Fibroblast of lung (primary cell): ENCODE measurements at regions not wholly inside any gene's neighbourhood (a gene's known extent, or its start where the extent isn't known, plus 50 kb on each side); places are given as distances from the start of the nearest gene placed in this dataset.
"Not testable (repeated sequence)": the region's sequence is repeated elsewhere in the genome, so short reads cannot be mapped to it uniquely, and the experiment has no call there.

ENCODE experiments used
- DNase-seq, 2 donors: peaks; one replicate each; pipeline versions ENCODE4 v3.0.0 to v3.0.0-alpha.2; 2010; ENCODE audit warnings: low read depth in 2 of 2
- H2AFZ ChIP-seq: 2 replicates; pipeline ENCODE4 v1.5.1; 2012; ENCODE audit warnings: low read length, control low read depth, inconsistent platforms
- H3K27ac ChIP-seq: 2 replicates; pipeline ENCODE4 v1.5.1; 2011; ENCODE audit warnings: low read length, control low read depth; ENCODE audit not compliant: insufficient read depth
- H3K27me3 ChIP-seq: 2 replicates; pipeline ENCODE4 v1.5.1; 2011; ENCODE audit warnings: mild to moderate bottlenecking, low read length; ENCODE audit not compliant: control insufficient read depth, insufficient read depth
- H3K36me3 ChIP-seq: 2 replicates; pipeline ENCODE4 v1.5.1; 2011; ENCODE audit warnings: low read length; ENCODE audit not compliant: control insufficient read depth, insufficient read depth
- H3K4me1 ChIP-seq: 2 replicates; pipeline ENCODE4 v1.5.1; 2011; ENCODE audit warnings: low read length; ENCODE audit not compliant: control insufficient read depth, insufficient read depth; ENCODE audit errors: extremely low read depth
- H3K4me2 ChIP-seq: 2 replicates; pipeline ENCODE4 v1.5.1; 2011; ENCODE audit warnings: low read length, control low read depth; ENCODE audit not compliant: insufficient read depth; ENCODE audit errors: extremely low read depth
- H3K4me3 ChIP-seq, 4 experiments: fragments of 200-600 bp in 1 of 4; sonication (generic) in 1 of 4; replicated peaks in 1 of 4; 2 replicates each; pipeline ENCODE4 v1.5.1; 2011 to 2016; ENCODE audit warnings: low read length in 4 of 4, low read depth in 3 of 4, mild to moderate bottlenecking in 3 of 4, control low read depth in 2 of 4, inconsistent platforms in 1 of 4, mixed read lengths in 1 of 4; ENCODE audit not compliant: insufficient read depth in 1 of 4; ENCODE audit errors: control extremely low read depth in 1 of 4
- H3K79me2 ChIP-seq: 2 replicates; pipeline ENCODE4 v1.5.1; 2012; ENCODE audit warnings: mild to moderate bottlenecking, low read length, inconsistent platforms; ENCODE audit not compliant: control insufficient read depth, insufficient read depth
- H3K9ac ChIP-seq: 2 replicates; pipeline ENCODE4 v1.5.1; 2011; ENCODE audit warnings: mild to moderate bottlenecking, low read length, control low read depth; ENCODE audit not compliant: insufficient read depth
- H3K9me3 ChIP-seq: 2 replicates; pipeline ENCODE4 v1.5.1; 2012; ENCODE audit warnings: low read depth, low read length; ENCODE audit not compliant: control insufficient read depth, insufficient read depth
- H4K20me1 ChIP-seq: 2 replicates; pipeline ENCODE4 v1.5.1; 2011; ENCODE audit warnings: low read length; ENCODE audit not compliant: control insufficient read depth, insufficient read depth; ENCODE audit errors: extremely low read depth
- EZH2 ChIP-seq: IDR thresholded peaks from 2 replicates; pipeline ENCODE4 v1.5.1; 2012; ENCODE audit warnings: low read length, control low read depth, mild to moderate bottlenecking; ENCODE audit errors: missing control alignments
- TF ChIP-seq, protein P1 (sequence below), 2 donors: IDR thresholded peaks in 1 of 2; conservative IDR thresholded peaks in 1 of 2; 1 replicate in 1 of 2; 2 replicates in 1 of 2; pipeline ENCODE4 v1.5.1; 2011 to 2012; ENCODE audit warnings: low read length in 2 of 2, control low read depth in 1 of 2, inconsistent platforms in 1 of 2, low read depth in 1 of 2, mild to moderate bottlenecking in 1 of 2

DNA sequence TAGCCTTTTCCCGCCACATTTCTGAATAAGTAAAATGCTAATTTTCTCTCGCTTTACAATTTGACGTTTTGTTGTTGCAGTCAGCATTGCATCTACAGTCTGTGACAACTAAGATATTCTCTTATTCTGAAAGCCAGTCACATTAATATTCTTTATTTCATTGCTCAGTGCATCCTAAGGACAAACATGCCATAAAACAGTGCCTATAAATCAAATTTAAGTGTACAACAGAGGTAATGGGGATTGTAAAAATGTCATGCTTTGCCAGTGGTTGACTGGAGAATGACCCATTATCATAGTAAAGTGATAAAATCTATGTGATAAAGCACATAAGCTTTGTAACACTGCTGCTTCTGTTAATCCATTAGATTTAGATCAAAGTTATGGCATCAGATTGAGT, 1850.0 kb upstream of the ACO1 start:
- Histone ChIP-seq H3K4me2 (no peak overlapping the region), H3K9me3 (no peaks in the 10 kb centered on the region), H3K79me2 (no peaks in the 10 kb centered on the region), H3K36me3 (no peaks in the 10 kb centered on the region), H3K4me3 (no peak overlapping the region), H3K27me3 (no peaks in the 10 kb centered on the region), H4K20me1 (no peaks in the 10 kb centered on the region), H3K9ac (no peak overlapping the region), H3K4me1 (no peaks in the 10 kb centered on the region), H3K27ac (no peak overlapping the region), H2AFZ (no peak overlapping the region)
- TF ChIP-seq, protein P1, sequence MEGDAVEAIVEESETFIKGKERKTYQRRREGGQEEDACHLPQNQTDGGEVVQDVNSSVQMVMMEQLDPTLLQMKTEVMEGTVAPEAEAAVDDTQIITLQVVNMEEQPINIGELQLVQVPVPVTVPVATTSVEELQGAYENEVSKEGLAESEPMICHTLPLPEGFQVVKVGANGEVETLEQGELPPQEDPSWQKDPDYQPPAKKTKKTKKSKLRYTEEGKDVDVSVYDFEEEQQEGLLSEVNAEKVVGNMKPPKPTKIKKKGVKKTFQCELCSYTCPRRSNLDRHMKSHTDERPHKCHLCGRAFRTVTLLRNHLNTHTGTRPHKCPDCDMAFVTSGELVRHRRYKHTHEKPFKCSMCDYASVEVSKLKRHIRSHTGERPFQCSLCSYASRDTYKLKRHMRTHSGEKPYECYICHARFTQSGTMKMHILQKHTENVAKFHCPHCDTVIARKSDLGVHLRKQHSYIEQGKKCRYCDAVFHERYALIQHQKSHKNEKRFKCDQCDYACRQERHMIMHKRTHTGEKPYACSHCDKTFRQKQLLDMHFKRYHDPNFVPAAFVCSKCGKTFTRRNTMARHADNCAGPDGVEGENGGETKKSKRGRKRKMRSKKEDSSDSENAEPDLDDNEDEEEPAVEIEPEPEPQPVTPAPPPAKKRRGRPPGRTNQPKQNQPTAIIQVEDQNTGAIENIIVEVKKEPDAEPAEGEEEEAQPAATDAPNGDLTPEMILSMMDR (conservative IDR thresholded peaks at IDR 0.05 in 1 of 2, IDR thresholded peaks at IDR 0.05 in 1 of 2; ENCODE audit: low read depth in 1 of 2, low read length in 2 of 2): no peak
- TF ChIP-seq EZH2: no peak
- DNase-seq: no peak

DNA sequence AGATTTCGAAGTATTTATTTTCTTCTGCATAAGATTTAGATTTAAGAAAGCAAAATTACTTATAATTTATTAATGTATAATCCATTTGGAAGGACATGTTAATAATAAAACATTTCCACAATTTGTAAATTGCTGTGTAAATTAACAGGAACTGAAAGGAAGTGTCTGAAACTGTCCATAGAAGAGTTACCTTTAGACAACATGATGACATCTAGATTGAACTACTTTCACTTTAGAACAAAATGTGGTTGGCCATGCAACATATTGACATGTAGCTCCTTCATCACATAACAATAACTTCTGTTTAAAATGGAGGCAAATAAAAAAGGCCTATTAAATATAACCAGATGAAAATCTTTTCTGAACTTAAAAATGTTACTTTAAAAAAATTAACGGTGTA, 1849.5 kb upstream of the ACO1 start:
- Histone ChIP-seq H4K20me1 (no peaks in the 10 kb centered on the region), H2AFZ (no peak overlapping the region), H3K4me3 (no peak overlapping the region), H3K4me1 (no peaks in the 10 kb centered on the region), H3K27ac (no peak overlapping the region), H3K4me2 (no peak overlapping the region), H3K36me3 (no peaks in the 10 kb centered on the region), H3K27me3 (no peaks in the 10 kb centered on the region), H3K79me2 (no peaks in the 10 kb centered on the region), H3K9ac (no peak overlapping the region), H3K9me3 (no peaks in the 10 kb centered on the region)
- TF ChIP-seq, protein P1 (conservative IDR thresholded peaks at IDR 0.05 in 1 of 2, IDR thresholded peaks at IDR 0.05 in 1 of 2; ENCODE audit: low read depth in 1 of 2, low read length in 2 of 2): no peak
- TF ChIP-seq EZH2: no peak
- DNase-seq: no peak

DNA sequence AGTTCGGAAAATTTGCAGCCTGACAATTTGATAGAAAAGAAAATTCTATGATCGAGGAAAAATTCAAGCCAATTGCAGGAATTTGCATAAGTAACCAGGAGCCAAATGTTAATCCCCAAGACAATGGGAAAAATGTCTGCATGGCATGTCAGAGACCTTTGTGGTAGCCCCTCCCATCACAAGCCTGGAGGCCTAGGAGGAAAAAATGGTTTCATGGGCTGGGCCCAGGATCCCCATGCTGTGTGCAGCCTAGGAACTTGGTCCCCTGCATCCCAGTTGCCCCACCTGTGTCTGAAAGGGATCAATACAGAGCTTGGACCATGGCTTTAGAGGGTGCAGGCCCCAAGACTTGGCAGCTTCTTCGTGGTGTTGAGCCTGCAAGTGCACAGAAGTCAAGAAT, 1847.9 kb upstream of the ACO1 start:
- Histone ChIP-seq H3K27me3 (no peaks in the 10 kb centered on the region), H3K4me1 (no peaks in the 10 kb centered on the region), H4K20me1 (no peaks in the 10 kb centered on the region), H3K4me3 (no peak overlapping the region), H3K79me2 (no peaks in the 10 kb centered on the region), H3K9me3 (no peaks in the 10 kb centered on the region), H3K27ac (no peak overlapping the region), H3K9ac (no peak overlapping the region), H2AFZ (no peak overlapping the region), H3K4me2 (no peak overlapping the region), H3K36me3 (no peaks in the 10 kb centered on the region)
- TF ChIP-seq EZH2: no peak
- TF ChIP-seq, protein P1 (conservative IDR thresholded peaks at IDR 0.05 in 1 of 2, IDR thresholded peaks at IDR 0.05 in 1 of 2; ENCODE audit: low read depth in 1 of 2, low read length in 2 of 2): no peak
- DNase-seq: no peak

DNA sequence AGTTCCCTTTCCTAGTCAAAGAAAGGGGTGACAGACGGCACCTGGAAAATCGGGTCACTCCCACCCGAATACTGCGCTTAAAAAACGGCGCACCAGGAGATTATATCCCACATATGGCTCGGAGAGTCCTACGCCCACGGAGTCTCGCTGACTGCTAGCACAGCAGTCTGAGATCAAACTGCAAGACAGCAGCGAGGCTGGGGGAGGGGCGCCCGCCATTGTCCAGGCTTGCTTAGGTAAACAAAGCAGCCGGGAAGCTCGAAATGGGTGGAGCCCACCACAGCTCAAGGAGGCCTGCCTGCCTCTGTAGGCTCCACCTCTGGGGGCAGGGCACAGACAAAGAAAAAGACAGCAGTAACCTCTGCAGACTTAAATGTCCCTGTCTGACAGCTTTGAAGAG, 1844.7 kb upstream of the ACO1 start:
- H4K20me1 ChIP-seq, H3K9ac ChIP-seq, H3K27me3 ChIP-seq, H3K36me3 ChIP-seq, H3K27ac ChIP-seq, H3K4me1 ChIP-seq, H3K79me2 ChIP-seq, H3K4me3 ChIP-seq, DNase-seq, H2AFZ ChIP-seq, H3K9me3 ChIP-seq, H3K4me2 ChIP-seq: not testable (repeated sequence)
